Hematopoietic multipotent progenitor cell treated with erythropoietin and hydrocortisone succinate and interleukin-3 and kit ligand, for 17 days (in vitro differentiated cells): ENCODE measurements at regions not wholly inside any gene's neighbourhood (a gene's known extent, or its start where the extent isn't known, plus 50 kb on each side); places are given as distances from the start of the nearest gene placed in this dataset.
A peak's percentile ranks its signal among the peaks of the same experiment; 100 is the strongest.
"Not testable (repeated sequence)": the region's sequence is repeated elsewhere in the genome, so short reads cannot be mapped to it uniquely, and the experiment has no call there.

Experiments used
- DNase-seq: peaks from one replicate; pipeline ENCODE4 v3.0.0-alpha.2; 2015; ENCODE audit warnings: low spot score

DNA sequence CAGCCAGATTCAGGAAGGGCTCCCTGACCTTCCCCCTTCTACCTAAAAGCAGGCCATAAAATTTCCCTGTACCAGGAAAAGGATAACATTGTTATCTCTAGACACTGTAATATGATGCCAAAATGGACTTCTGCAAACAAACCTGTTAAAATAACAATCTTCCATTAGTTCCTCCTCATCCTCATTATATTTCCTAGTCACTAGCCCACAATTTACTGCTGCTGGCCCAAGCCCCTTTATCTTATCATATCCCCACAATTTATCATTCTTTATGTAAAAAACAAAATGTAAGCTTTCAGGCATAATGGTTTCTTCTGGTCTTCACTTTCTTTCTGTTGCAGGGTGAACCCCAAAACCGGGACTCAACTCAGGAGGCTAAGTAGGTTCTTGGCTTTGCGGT, 1132.1 kb upstream of the CNTN5 start:
- no peak for DNase-seq

DNA sequence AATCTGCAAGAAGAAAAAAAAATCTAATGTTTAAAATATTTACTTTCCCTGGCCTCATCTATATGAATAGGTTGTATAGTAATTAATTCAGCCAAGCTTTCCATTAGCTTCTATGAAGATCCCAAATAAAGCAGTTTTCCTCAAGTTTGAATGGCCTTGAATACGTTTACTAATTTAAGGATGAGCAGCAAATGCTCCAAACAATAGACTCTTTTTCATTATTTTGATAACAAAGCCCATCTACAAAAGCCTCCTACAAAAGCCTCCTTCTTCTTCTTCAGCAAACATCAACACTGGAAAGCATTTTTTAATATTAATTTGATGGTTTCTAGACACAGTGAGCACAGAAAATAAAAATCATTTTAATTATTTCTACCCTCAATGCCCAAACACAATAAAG, 1130.3 kb upstream of the CNTN5 start:
- DNase-seq = no peak

DNA sequence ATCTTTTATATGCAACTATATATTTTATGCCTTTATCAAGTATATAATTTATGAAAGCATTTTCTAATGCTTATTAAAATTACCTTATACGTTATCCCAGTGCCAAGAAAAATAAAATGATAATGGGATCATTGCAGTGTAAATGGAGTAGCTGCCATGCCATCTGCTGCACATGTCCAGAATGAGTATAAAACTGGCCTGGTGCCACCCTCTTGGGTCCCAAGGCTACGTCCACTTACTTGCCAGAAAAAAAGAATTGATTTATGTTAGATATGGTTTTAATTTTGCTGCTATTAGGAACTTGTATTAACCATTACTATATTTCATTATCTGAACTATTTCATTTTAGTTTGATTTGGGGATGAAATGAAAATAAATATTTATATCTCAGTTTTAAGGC, 1127.1 kb upstream of the CNTN5 start:
- no peak for DNase-seq

DNA sequence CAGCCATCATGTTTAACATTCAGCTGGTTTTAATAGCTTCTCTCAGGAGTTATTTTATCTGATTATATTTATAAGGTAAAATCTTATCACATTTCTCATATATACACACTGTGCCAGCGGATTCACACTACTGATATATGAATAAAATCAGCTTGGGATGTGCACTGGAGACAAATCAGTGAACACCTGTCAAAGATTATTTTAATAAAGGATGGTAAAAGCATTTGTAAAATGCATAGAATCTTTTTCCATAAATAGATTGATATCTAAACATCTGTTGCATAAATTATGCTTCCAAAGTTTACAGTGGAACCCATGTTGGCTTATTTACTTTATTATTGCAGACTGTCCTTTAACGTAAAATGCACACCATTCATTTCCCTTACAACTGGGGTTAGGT, 1125.8 kb upstream of the CNTN5 start:
- no peak for DNase-seq

DNA sequence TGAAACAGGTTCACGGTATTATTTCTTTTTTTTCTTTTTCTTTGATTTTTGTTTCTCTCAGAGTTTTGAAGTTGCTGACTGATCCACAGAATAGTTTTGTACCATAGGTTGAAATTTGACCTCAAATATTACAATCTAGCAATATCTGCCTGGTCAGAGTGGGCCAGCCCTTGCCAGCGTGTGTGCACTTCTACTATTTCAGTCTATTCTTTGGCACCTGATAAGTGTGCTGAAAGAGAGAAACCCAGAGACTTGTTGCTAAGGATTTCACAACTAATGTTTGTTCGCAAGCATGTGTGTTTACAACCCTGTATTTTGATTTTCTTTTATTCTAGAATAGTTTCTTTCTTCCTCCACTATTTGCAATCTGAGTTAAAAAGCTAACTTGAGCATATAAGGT, 1125.2 kb upstream of the CNTN5 start:
- DNase-seq = no peak

DNA sequence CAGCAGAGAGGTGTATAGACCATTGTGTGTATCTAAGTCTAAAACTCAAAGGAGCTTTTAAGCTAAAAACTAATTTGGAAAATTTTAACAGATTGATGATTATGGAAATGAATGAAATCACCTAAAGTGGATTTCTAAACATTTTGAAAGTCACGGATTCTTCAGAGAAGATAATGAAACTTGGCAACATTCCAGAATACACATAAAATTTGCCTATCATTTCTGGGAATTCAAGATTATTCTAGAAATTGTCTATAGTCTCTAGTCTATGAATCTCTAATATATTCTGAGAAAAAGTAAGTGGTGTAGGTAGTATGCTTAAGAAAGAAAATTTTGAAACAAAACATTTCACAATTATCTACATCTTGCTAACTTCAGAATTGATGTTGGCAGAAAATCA, 1117.9 kb upstream of the CNTN5 start:
- no peak for DNase-seq

DNA sequence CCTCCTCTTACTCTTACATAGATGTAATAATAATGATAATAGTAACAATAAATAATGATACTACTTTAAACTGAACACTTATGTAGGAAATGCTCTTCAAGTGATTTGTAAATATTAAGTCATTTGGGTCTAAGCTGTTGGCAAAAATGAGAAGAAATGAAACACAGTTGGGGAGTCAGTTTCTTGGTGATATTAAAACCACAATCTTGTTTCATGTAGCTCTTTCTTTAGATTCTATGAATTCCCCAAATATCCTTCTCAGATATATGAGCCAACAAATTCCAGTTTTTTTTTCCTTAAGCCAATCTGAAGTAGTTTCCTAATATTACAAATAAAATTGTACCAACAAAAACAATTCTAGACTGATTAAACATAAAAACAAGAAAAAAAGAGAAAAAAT, 1115.6 kb upstream of the CNTN5 start:
- no peak for DNase-seq

DNA sequence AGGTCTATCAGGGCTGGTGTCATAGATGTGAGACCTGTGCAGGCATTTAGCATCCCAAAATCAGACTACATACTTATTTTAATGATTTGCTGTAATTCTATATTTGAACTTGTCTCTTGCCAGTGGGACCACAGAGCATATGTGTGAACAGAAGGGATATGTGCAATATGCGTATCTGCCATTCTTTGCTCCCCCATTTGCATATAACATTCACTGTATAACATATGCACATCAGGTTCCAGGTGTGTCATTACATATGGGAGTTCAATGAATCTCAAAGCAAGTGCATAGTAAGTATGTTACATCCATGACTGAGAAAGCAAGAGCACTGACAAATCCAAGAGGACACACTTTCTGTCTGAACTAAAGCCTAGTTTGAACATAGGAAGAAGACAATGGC, 1115.1 kb upstream of the CNTN5 start:
- DNase-seq = no peak

DNA sequence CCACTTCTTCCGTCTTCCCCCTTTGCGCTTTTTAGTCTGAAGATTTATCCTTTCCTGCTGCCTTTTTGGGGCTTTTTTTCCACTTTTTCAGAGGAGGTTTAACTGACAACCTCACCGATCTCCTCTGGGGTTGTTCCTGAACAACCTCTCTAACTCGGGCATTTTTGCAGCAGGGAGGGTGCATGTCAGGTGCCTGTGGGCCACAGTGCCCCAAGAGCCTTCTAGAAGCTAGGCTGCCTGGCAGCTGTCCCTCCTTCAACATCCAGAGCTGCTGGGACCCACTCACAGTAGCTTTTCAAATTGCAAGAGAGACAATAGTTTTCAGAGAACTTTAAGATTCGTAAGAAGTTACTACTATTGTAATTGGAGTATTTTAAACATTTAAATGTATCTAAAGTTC, 1112.4 kb upstream of the CNTN5 start:
- DNase-seq = no peak

DNA sequence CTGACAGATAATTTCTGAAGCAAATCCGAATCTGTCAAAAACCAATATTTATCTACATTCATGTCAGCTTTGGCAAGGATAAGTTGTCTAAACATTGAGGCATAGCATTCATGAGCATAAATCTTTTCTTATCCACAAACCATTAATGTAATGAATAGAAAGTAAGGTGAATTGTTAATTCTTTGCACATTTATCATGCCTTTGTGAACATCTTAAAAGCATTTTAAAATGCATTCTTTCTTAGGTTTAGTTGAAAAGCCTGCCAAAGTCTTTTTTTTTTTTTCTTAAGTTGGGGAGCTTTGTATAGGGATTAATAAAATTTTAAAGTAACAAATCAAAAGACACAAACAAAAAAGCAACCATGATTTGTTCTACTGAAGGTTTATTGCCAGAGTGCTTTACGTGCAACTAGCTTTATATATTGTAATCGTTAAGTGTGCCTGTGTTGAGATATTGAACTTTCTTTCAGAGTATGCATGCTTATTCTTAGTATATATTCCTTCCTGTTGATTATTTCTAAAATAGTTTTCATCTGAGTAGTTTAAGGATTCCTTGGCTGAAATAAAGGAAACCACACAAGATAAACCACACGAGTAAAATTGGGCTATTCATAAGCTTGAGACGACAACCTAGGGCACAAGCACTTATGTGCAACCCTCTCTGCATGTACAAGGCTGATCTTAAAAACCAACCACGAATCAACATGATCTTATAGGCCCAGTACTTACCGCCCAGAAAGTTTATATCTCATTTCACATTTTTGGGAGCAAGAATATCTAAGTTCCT, 1110.9 kb upstream of the CNTN5 start:
- DNase-seq = no peak

DNA sequence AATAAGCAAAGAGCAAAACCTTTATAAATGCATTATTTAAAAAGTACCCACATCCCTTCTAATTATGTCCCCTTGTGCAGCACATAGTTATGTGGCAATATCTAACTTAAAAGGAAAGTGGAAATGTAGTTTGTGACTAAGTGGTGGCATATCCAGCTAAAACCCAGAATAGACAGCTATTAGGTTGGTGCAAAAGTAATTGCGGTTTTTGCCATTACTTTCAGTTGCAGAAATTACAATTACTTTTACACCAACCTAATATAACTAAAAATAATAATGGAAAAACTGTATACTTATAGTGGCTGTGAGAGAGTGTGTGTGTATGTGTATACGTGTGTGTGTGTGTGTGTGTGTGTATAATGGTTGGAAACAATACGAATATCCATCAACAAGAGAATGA, 1108.1 kb upstream of the CNTN5 start:
- DNase-seq = no peak

DNA sequence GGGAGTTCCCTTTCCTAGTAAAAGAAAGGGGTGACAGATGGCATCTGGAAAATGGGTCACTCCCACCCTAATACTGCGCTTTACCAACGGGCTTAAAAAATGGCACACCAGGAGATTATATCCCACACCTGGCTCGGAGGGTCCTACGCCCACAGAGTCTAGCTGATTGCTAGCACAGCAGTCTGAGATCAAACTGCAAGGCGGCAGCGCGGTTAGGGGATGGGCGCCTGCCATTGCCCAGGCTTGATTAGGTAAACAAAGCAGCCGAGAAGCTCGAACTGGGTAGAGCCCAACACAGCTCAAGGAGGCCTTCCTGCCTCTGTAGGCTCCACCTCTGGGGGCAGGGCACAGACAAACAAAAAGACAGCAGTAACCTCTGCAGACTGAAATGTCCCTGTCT, 1097.8 kb upstream of the CNTN5 start:
- DNase-seq = not testable (repeated sequence)

DNA sequence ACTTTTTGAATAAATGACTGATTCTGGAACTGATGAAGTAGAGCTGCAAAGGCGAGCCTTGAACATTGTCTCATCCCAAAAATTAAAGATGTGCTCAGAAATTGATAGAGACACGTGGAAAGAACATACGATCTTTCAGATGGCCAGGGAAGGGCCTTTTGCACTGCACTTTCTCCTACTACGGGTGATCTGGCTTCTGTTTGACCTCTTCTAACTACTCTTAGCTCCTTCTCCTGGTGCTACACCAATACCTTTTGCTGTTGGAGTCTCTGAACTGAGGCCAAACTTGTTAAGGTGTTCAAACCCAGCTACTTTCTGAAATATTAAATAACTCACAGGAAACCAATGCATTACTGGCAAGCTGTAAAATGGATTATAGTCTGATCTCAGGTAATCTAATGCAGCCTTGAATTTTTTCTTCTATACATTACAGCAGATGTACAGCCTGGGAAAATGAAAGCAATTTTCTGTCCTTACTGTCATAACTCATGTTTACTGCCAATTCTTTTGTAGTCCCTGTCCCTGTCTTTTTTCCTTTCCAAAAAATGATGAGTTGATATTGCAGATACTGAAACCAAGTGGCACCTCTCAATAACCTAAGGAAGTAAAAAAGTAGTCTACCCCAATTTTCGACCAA, 1086.1 kb upstream of the CNTN5 start:
- DNase-seq = no peak

DNA sequence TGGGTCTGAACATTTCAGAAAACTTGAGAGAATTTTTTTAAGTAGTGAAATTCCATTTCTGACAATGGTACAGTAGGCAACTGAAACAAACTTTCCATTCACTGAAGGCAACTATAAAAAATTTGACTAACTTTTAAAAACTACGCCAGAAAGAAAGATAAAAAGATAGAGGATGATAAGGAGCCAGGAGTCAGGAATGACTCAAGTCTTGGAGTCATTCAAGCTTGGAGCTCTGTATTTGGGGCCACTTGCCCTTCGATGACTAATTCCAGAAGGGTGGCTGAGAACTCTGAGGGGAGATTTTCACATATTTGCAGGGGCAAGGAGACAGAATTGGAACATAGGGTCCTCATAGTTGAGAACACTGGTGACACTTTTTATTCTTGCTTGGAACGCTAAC, 1083.2 kb upstream of the CNTN5 start:
- no peak for DNase-seq

DNA sequence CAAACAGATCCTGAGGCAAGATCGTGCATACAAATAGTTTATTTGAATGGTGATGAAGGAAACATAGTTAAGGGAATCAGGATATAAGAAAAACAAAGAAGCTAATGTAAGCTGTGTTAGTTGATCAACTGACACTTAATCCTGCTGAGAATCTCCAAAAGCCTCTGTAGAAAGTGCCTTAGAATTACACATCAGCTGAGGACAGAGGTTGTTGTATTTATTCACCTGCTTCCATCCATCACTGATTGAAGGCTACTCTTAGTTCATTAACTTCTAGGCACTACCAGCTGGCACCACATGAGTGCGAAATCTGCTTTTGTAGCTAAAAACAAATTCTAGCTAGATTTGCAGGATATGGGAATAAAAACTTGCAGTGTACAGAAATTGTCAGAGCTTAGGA, 1082.0 kb upstream of the CNTN5 start:
- no peak for DNase-seq

DNA sequence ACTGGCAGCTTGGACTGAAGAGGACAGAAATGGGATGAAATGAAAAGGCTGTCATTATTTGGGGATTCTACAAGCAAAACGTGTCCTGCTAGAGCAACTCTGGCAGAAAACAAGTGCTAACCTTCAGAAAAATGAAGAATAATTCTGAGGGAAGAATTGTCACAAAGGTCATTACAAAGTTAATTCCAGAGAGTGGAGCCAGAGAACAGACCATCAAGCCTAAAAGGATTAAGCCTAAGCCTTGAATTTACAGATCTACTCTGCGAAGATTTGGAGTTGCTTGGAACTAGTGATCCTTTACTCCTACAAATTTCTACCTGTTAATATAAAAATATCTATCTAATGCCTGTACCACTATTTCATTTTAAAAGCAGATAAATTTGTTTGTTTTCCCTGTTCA, 1077.3 kb upstream of the CNTN5 start:
- no peak for DNase-seq

DNA sequence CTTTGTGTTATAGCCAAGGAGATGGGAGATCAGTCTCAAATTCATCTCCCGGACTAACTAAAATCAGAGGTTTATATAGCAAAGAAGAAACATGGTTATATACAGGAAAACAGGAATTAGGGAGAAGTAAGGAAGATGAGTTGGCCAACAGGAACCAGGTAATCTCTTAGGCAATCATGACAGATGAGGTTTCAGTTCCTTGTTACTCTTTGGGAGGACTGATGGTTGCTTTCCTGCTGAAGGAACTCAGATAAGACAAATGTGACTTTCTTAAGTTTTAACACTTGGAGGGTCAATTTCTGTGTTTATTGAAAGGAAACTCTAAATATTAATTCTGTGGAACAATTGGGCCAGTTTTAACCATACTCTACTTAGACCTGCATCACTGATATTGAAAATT, 1072.0 kb upstream of the CNTN5 start:
- no peak for DNase-seq

DNA sequence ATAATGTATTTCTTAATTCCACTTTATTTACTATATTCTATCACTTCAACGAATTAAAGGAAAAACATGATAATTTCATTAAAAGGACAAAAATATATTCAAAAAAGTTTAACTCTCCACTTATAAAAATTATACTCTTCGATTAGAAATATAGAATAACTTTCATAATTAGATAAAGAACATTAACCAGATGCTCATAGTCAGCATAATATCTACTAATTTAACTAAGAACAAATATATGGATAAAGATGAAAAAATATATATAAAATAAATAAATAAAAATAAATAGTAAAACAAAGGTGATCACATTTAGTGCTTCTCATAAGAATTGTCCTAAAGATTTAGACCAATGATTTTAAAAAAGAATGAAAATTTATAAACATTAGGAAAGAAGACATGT, 1065.2 kb upstream of the CNTN5 start:
- DNase-seq = no peak

DNA sequence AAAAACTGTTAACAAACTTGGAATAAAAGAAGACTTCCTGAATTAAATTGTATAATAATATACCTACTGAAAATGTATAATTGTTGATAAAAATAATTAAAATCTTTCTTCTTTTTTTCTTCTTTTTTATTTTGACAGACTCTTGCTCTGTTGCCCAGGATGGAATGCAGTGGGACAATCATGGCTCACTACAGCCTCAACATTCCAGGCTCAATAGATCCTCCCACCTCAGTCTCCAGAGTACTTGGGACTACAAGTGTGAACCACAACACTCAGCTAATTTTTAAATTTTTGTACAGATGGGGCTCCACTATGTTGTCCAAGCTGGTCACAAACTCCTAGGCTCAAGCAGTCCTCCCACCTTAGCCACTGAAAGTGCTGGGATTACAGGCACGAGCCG, 1063.8 kb upstream of the CNTN5 start:
- no peak for DNase-seq

DNA sequence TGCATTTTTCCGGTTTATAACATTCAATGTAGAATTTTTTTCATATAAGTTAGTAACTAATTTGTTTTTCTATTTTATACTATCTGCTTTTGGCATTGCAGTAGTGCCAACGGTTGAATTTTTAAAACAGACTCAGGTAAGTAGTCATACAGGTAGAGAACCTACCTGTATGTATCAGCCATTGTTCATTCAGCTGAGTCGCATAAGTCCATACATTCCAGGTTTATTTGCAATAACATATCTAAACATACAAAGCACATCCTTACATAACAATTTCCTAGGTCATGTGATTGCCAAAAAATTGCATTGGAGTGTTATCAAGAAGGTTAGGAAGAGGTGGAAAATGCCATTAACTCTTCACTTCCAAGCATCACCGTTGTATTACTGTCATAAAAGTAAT, 1059.3 kb upstream of the CNTN5 start:
- no peak for DNase-seq

DNA sequence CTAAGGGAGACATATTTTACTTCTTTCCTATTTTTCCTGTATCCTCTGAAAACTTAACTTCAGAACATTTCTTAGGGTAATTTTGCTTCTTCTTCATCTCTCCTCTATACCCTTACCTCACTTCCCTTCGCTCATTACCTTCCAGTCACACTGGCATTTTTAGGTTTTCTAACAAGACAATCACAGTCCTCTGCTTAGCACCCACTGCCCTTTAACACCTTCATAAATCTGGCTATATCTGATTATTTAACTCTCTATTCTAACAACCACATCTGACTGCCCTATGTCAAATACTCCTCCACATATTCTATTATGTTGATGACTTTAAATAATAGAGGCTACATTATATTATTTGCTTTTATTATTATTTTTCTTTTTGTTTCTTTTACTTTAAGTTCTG, 1058.0 kb upstream of the CNTN5 start:
- DNase-seq = no peak

DNA sequence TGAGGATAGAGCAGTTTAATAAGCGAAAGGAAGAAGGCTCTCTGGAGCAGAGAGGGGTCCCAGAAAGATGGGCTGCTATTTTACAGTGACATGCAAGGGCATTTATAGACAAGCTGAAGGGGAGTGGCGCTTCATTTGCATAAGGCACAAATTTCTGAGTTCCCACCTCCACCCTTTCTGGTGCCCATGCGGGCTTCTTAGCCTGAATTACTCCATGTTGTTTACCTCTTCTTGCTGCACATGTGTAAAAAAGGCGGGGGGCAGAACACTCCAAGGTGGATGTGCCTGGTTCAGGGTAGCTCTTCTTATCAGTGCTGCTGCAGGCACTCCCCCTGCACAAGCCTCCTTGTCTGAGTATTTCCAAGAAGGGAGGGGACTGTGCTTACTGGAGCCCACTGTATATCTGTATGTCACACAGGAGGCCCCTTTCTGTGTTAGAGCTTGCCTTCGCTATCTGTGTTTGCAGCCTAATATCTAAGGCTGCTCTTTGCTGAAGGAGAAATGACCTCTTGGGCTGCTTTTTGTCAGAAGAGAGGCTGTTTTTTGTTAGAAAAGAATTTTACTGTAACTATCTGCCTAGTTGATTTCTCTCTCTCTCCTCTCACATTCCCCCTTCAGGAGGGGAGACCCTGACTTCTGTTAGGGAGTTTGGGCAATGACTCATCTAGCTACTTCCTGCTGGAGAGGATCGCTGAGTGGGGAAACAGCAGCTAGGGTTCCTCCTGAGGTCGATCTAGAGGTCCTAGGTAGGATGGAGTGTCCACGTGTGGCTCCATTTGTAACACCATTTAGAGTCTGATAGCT, 1057.0 kb upstream of the CNTN5 start:
- peak; percentile 36 for DNase-seq

DNA sequence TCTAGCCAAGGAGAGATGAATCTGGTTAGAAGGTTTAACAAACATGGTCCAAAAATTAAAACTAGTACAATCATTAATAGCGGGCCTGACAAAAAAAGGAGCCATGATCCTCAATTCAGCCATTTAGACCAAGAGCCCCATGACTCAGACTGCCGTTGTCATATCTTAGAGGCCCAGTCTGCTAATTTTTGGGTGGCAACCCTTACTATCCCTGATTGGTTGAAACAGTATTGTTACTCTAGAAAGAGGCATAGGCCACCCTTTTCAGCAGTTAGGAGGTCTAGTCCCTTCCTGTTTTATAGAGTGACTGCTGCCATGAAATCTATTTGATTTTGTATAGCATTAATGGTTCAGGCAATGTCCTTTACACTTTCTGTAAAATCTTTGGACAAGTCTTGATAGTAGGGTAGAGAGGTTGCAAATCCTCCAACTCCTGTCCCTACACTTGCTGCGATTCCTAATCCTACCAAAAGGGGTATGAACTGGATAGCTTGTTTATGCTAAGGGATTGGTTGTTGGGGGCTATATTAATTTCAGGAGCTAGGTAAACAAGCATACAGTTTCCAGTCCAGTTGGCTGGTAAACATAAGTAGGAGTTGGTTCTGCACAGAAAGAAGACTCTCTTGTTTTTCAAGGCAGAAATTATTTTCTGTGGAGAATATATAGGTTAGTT, 1056.3 kb upstream of the CNTN5 start:
- peak; percentile 31 for DNase-seq
